G401 (cell line): ENCODE measurements at regions not wholly inside any gene's neighbourhood (a gene's known extent, or its start where the extent isn't known, plus 50 kb on each side); places are given as distances from the start of the nearest gene placed in this dataset.
"Not testable (repeated sequence)": the region's sequence is repeated elsewhere in the genome, so short reads cannot be mapped to it uniquely, and the experiment has no call there.

Experiments
- DNase-seq: peaks from one replicate; pipeline ENCODE4 v3.0.0-alpha.2; 2015; ENCODE audit warnings: low spot score
- in situ Hi-C: cut with HindIII; loops from 2 replicates; pipeline ENCODE4 v1.10.0; 2016; ENCODE audit warnings: low sequenced_read_pairs, mixed read lengths

DNA sequence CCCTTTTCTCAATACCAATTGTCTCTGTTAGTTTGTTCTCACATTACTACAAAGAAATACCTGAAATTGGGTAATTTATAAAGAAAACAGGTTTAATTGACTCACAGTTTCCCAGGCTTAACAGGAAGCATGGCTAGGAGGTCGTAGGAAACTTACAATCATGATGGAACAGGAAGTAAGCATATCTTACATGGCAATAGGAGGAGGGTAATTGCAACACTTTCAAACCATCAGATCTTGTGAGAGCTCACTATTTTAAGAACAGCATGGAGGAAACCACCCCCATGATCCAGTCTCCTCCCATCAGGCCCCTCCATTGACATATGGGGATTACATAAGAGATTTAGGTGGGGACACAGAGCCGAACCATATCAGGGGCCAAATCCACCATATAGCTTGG lies 1210.1 kb upstream of the SPRY2 start:
- in situ Hi-C loops, result no loop called here
- DNase-seq, result no peak

DNA sequence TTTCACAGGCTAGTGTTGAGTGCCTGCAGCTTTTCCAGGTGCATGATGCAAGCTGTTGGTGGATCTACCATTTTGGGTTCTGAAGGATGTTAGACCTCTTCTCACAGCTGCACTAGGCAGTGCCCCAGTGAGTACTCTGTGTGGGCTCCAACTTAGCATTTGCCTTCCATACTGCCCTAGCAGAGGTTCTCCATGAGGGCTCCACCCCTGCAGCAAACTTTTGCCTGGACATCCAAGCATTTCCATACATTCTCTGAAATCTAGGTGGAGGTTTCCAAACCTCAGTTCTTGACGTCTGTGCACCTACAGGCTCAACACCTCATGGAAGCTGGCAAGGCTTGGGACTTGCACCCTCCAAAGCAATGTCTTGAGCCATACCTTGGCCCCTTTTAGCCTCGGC lies 1205.4 kb upstream of the SPRY2 start:
- in situ Hi-C loops, DNase-seq: not testable (repeated sequence)

DNA sequence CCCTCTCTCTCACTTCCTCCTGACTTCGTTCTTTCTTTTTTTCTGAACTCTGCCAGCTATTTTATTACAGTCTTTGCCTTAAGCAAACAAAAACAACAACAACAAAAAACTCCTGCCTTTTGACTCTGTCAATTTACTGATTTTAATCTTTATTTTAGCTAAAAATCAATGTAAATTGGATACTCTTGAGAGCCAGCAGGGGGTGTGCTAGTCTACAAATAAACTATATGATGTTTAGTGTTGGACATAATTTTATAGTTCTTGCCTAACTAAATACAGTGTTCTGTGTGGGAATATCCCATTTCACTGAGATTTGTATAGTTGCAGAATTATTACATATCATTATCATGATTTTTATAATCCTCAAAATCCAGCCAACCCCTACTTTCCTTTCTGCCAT lies 1199.9 kb upstream of the SPRY2 start:
- DNase-seq, result no peak
- in situ Hi-C loops, result no loop called here

DNA sequence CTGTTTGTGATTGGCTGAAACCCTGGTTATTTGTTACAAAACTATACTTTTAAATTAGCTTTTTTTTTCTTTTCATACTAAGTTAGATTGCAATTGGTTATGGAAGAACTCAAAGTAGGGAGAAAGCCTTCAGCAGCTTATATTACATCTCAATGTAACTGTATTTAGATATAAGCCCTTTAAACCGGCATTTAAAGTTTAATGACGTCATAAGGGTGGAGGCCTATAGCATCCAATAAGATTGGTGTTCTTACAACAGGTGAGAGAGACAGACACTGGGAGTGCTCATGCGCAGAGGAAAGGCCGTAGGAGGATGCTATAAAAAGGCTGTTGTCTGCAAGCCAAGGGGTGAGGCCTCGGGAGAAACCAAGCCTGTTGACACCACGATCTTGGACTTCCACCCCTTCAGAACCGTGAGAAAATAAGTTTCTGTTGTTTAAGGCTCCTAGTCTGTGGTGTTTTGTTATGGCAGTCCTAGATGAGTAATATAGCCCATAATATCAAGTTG lies 1198.8 kb upstream of the SPRY2 start:
- in situ Hi-C loops, result no loop called here
- no peak for DNase-seq

DNA sequence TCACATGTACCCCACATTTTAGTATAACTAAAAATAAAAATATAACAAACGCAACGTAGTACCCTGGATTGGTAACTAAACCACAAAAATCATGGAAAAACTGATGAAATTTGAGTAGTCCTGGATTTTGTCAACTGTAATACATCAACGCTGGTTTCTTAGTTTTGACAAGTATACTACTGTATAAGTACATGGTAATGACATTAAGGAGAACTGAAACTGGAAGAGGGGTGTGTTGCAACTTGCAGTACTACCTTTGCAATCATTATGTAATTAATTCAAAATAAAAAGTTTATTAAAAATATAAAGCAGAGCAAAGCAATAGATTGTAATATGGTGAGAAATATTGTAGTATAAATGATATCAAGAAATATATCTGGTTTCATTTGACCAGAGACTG lies 1158.0 kb upstream of the SPRY2 start:
- in situ Hi-C loops, result no loop called here
- no peak for DNase-seq

DNA sequence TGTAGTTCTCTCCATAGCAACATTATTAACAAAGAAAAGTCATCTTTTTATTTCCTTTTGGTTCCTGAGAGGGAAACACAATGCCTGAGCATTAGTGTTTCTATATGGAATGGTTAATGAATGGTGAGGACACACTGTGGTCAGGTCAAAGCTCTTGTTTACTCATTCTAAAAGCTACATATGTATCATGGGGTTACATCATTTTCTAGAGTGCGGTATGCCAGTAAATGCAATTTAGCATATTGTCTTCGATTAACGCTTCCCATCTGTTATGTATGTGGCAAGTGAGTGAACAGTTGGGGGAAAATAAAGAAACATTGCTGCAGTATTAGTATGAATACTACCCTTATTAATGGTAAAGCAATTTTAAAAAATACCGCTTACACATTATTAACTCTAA lies 1152.2 kb upstream of the SPRY2 start:
- in situ Hi-C loops, result no loop called here
- no peak for DNase-seq

DNA sequence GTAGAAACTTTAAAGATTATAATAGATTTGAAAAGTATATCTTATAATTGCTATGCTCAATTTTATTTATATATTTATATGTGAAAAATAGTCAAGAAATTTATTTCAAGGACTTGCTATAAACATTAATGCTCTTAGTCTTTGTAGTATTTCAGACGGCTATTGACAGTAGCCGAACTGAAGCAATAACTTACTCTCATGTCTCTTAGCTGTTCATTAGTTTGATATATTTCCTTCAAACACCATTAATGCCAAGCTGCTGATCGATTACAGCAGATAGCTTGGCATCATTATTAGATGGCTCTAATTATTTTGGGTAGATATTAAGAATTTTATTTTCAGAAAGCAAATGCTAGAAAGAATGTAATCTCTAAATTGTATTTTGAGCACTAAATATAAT lies 1151.5 kb upstream of the SPRY2 start:
- in situ Hi-C loops, result no loop called here
- DNase-seq, result no peak

DNA sequence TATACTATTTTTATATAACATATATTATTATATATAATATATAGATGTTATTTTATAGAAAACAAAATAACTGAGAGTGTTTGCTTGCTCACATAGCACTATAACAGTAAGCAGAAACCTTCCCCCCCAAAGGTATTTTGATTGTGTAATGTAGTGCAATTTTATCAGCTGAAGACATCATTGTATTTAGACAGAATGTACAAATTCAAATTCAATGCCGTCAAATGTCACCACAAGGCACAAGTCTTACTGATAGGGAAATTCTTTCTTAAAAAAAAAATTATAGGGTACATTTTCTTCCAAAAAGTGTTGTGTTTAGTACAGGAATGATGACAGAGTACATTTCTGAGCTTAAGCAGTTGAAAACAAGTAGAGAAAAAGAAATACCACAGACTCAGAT lies 1147.1 kb upstream of the SPRY2 start:
- no peak for DNase-seq
- in situ Hi-C loops, result no loop called here

DNA sequence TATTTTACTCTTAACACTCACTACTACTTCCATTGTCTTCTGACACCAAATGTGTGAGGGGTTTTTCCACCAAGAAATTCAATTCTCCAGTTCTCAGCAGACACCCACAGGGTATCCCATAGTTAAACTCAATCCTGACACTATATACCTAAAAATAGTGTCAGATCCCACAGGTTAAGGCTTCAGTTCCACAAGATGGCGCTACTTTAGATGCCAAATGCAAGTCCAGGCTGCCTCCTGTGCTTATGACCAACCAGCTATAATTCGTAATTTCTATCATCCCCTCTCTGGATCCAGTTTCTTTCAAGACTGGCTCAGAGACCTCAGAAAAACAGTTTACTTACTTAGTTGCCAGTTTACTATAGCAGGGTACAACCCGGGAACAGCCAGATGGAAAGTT lies 1146.2 kb upstream of the SPRY2 start:
- in situ Hi-C loops, result no loop called here
- no peak for DNase-seq

DNA sequence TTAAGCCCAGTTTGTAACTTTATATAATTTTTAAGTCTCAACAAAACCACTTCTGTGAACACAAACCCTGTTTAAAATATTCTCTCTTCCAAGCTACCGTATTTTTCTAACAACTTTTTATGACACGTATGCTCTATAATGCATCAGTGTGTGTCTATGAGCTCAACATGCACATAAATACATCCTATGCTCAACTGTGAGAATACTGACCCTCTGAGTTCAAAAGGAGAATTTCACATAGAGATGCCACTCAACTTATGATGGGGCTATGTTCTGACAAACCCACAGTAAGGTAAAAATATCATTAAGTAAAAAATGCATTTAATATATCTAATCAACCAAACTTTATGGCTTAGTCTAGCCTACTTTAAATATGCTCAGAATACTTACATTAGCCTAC lies 1139.7 kb upstream of the SPRY2 start:
- no peak for DNase-seq
- in situ Hi-C loops, result no loop called here

DNA sequence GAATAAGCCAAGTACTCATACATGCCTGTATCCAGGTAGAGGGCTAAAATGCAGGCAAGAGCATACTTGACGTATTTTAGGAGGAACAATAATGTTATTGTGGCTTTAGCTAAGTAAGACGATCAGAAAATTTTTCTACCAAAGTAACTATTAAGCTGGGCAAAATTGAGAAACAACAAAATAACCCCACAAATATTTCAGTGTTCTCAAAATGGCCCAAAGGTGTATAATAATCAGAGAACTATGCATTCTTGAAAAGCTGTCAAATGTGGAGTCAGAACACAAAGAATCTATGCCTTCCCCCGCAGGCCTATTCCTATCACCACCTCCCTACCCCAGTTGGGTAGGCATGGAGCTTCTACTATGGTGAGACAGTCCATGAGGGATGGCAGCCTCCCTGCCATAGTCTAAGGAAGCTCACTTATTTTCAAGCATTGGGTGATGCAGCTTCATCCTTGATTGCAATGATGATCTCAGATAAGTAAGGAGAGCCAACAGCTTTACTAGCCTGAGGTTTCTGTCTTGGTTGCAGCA lies 1132.5 kb upstream of the SPRY2 start:
- in situ Hi-C loops, result no loop called here
- DNase-seq, result no peak

DNA sequence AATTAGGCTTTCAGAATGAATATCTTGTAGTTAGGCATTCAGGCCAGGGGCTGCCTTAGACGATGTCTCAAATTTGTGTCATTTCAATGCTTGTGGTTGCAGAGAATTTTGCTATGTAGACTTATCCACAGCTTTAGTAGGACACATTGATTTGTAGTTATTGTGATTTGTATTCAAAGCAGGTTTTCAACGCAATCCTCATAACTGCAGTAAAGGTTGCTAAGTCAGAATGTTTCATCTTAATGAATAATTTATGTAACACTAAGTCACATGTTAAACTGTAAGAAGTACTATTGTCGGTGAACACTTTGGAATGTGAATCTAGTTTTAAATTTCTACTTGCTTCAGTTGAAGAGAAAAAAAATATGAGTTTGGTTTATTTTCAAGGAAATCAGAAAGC lies 1117.2 kb upstream of the SPRY2 start:
- in situ Hi-C loops, result no loop called here

DNA sequence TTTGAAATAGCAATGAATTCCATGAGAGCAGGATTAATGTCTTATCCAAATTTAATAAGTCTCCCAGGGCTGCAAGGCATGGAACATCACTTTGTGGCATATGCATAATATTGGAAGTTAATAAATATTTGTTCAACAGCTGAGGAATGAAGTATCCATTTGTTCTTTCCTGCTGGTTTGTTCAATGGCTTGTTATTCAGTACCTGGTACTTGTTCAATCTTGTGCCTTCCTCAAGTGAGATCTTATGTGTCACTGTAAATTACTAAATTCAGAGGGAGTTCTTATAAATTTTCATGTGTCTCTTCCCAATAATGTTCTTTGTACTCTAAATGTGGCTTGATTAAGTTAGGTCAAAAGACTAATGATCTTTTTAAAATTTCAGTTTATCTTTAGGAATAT lies 1105.5 kb upstream of the SPRY2 start:
- in situ Hi-C loops, result no loop called here
- DNase-seq, result no peak

More for the DNA sequence above, 1117.2 kb upstream of the SPRY2 start:
- no peak for DNase-seq

DNA sequence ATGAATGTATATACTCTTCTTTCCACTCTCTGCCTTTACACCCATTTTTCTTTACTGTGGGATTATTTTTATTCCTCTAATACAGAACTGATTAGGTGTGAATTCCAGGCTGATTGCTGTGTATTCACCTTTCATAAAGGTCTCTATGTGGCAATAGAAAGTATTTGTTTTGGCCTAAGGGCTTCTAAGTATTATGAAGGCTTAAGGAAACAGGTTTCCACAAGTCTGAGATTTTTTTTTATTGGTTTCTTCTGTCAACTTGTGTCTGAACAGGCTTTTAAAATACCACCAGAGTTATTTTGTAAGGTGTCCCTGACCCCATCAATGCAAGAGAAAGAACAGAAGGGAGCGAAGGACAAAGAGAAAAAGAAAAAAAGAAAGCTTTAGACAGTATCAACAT lies 1102.0 kb upstream of the SPRY2 start:
- in situ Hi-C loops, result no loop called here
- DNase-seq, result no peak

DNA sequence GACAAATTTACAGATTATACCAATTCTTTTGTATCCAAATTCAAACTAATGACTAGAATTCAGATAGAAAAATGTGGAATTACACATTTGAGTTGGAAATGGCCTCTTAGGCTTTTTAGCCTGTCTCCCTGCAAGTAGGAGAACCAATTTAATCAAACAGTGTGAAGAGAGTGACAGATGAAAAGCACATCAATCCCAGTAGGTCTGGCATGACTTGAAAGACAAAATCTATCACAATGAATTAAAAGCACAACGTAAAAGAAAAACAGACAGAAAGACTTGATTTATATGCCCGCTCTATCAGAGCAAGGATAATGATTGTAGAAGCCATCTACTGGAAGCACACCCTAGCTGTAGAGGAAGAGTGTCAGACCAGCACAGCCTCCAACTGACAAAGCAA lies 1084.4 kb upstream of the SPRY2 start:
- in situ Hi-C loops, result no loop called here
- no peak for DNase-seq

DNA sequence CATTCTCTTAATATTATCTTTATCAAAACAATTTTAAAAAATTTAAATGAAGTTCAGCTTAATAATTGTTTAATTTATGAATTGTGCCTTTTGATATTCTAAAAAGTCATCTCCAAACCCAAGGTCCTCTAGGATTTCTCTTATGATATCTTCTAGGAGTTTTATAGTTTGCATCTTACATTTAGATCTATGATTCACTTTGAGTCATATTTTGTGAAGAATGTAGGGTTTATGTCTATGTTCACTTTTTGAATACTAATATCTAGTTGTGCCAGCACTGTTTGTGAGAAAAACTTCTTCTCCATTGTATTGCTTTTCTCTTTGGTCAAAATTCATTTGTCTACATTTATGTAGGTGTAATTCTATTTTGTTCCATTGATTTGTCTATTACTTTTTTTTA lies 1068.4 kb upstream of the SPRY2 start:
- in situ Hi-C loops, result no loop called here
- no peak for DNase-seq

DNA sequence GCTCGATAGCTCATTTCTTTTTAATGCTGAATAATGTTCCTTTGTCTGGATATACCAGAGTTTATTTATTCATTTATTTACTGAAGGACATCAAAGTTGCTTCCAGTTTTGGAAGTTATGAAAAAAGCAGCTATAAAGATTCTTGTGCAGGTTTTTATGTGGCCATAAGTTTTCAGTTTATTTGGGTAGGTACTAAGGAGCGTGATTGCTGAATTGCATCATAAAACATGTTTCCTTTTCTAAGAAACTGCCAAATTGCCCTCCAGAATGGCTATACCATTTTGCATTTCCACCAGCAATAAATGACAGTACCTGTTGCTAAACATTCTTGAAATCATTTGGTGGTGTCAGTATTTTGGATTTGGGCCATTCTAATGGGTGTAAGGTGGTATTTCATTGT lies 1067.7 kb upstream of the SPRY2 start:
- in situ Hi-C loops, result no loop called here
- no peak for DNase-seq

DNA sequence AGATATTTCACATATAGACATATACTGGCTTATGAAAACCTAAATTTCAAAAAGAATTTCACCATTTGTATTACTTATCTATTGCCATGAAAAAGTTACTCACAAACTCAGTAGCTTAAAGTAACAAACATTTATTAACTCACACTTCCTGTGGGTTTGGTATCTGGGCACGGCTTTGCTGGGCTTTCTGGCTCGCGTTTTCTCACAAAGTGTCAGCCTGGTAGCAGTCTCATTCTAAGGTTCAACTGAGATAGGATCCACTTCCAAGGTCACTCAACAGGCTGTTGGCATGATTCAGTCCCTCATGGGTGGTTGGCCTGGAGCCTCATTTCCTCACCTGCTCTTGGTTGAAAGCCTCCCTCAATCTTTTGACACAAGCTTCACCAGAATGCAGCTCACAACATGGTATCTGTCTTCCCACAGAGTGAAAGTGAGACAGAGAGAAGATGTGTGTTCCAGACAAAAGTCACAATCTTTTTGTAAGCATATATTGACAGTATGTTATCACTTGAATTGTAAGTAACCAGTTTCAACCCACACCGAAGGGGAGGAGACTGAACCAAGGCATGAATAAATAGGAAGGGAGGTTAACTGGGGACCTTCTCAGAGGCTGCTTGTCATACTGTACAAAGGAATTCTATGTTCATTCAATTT lies 1065.8 kb upstream of the SPRY2 start:
- in situ Hi-C loops, result no loop called here
- no peak for DNase-seq

DNA sequence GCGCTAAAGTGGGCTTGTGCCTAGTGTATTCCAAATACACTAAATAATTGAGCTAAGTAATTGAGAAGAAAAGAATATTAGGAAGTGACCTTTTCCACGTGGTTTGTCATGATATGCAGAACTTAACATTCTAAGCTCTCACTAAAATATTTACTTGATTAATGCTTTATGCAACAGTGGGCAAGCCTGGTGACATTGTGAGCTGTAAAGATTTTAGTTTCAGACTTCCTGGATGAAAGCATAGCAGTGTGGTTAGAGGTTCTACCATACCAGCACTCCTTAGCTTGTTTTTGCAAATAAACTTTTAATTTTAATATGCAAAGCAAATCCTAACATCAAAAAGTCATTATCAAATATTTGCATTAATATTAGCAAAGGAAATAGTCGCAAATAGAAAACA lies 1065.1 kb upstream of the SPRY2 start:
- in situ Hi-C loops, result no loop called here
- DNase-seq, result no peak

DNA sequence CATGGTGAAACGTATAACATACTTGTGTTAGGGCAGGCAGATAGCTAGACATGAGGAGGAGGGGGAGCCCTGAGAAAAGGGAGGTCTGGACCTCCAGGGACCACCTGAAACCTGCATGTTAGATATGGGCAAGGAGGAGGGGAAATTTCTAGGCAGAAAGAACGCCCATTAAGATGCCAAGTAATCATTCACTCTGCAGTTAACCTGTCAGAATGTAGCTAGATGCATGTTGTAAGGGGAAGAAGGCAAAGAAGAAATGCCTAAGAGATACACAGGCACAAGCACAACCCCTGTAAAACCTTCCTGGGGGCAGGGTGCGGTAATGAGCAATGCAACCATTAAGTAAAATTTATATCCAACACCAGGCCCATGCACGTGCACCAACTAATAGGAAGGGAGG lies 1055.3 kb upstream of the SPRY2 start:
- in situ Hi-C loops, result no loop called here
- no peak for DNase-seq

DNA sequence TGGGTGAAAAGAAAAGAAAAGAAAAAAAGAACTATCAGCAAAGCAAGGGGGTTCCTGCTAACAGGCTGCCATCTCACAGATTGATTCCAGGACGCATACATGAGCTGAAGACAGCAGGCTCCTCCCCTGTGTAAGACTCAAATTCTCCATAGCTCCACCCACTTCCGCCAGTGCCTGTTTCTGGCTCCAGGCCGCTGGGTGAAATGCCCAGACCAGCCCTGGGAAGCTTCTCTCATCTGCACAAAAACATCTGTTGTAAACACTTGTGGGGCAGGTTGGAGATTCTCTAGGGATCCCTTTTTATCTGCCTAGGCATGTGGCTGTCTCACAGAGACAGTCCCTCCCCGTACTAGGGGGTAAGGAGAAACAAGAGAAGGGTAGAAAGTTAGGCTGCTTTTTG lies 1054.4 kb upstream of the SPRY2 start:
- in situ Hi-C loops, result no loop called here
- no peak for DNase-seq
